HepG2 (cell line): ENCODE measurements at regions not wholly inside any gene's neighbourhood (a gene's known extent, or its start where the extent isn't known, plus 50 kb on each side); places are given as distances from the start of the nearest gene placed in this dataset.

Experiments
- HDAC2 ChIP-seq: sonication (generic); formaldehyde crosslinking; IDR thresholded peaks from 2 replicates; pipeline ENCODE4 v1.4.0; 2020; ENCODE audit warnings: missing genetic modification reagents
- MAF1 ChIP-seq: sonication (generic); formaldehyde crosslinking; IDR thresholded peaks from 2 replicates; pipeline ENCODE4 v1.5.0; 2020; ENCODE audit warnings: missing genetic modification reagents, borderline replicate concordance
- MED1 ChIP-seq: sonication (generic); formaldehyde crosslinking; IDR thresholded peaks from 2 replicates; pipeline ENCODE4 v1.4.0; 2020; ENCODE audit warnings: missing genetic modification reagents
- MEF2D ChIP-seq: sonication (generic); formaldehyde crosslinking; IDR thresholded peaks from 2 replicates; pipeline ENCODE4 v1.5.1; 2020; ENCODE audit warnings: mild to moderate bottlenecking, missing genetic modification reagents
- MYC ChIP-seq: sonication (generic); formaldehyde crosslinking; IDR thresholded peaks from 2 replicates; pipeline ENCODE4 v1.9.0; 2021; ENCODE audit warnings: missing genetic modification reagents, borderline replicate concordance
- PPARG ChIP-seq: conservative IDR thresholded peaks from 2 replicates; pipeline ENCODE4 v1.6.1; 2016; ENCODE audit warnings: missing biosample characterization, missing genetic modification reagents
- RCOR2 ChIP-seq: IDR thresholded peaks from 2 replicates; pipeline ENCODE4 v1.6.1; 2016; ENCODE audit warnings: missing biosample characterization, missing genetic modification reagents
- RORA ChIP-seq: sonication (generic); formaldehyde crosslinking; IDR thresholded peaks from 2 replicates; pipeline ENCODE4 v1.5.0; 2020; ENCODE audit warnings: mild to moderate bottlenecking, missing genetic modification reagents, moderate library complexity
- TARDBP ChIP-seq: sonication (generic); formaldehyde crosslinking; IDR thresholded peaks from 2 replicates; pipeline ENCODE4 v1.8.0; 2022; ENCODE audit warnings: mild to moderate bottlenecking, missing genetic modification reagents
- TMF1 ChIP-seq: sonication (generic); formaldehyde crosslinking; IDR thresholded peaks from 2 replicates; pipeline ENCODE4 v1.8.1; 2022; ENCODE audit warnings: low read depth, missing genetic modification reagents
- ZNF530 ChIP-seq: sonication (generic); formaldehyde crosslinking; IDR thresholded peaks from 2 replicates; pipeline ENCODE4 v1.5.0; 2020; ENCODE audit warnings: low read depth, mild to moderate bottlenecking, missing genetic modification reagents
- ZNF564 ChIP-seq: sonication (generic); formaldehyde crosslinking; IDR thresholded peaks from 2 replicates; pipeline ENCODE4 v1.8.1; 2023; ENCODE audit warnings: mild to moderate bottlenecking, missing genetic modification reagents
- ZNF879 ChIP-seq: sonication (generic); formaldehyde crosslinking; IDR thresholded peaks from 2 replicates; pipeline ENCODE4 v1.8.1; 2023; ENCODE audit warnings: missing genetic modification reagents
- TF ChIP-seq, protein P1 (sequence below), 2 experiments: sonication (generic) in 1 of 2; formaldehyde crosslinking in 1 of 2; IDR thresholded peaks; 2 replicates each; pipeline versions ENCODE4 v1.6.1 to v1.9.0; 2014 to 2022; ENCODE audit warnings: antibody characterized with exemption in 1 of 2, borderline replicate concordance in 1 of 2, inconsistent platforms in 1 of 2, low read depth in 1 of 2, missing genetic modification reagents in 1 of 2
- TF ChIP-seq, protein P2 (sequence below): sonication (generic); formaldehyde crosslinking; IDR thresholded peaks from 2 replicates; pipeline ENCODE4 v1.9.0; 2022; ENCODE audit warnings: missing genetic modification reagents, mild to moderate bottlenecking, borderline replicate concordance
- TF ChIP-seq, protein P3 (sequence below): IDR thresholded peaks from 2 replicates; pipeline ENCODE4 v1.6.1; 2018; ENCODE audit warnings: missing genetic modification reagents, mild to moderate bottlenecking, missing compliant biosample characterization
- TF ChIP-seq, protein P4 (sequence below): sonication (generic); formaldehyde crosslinking; IDR thresholded peaks from 2 replicates; pipeline ENCODE4 v1.5.1; 2020; ENCODE audit warnings: mild to moderate bottlenecking, missing genetic modification reagents, borderline replicate concordance

DNA sequence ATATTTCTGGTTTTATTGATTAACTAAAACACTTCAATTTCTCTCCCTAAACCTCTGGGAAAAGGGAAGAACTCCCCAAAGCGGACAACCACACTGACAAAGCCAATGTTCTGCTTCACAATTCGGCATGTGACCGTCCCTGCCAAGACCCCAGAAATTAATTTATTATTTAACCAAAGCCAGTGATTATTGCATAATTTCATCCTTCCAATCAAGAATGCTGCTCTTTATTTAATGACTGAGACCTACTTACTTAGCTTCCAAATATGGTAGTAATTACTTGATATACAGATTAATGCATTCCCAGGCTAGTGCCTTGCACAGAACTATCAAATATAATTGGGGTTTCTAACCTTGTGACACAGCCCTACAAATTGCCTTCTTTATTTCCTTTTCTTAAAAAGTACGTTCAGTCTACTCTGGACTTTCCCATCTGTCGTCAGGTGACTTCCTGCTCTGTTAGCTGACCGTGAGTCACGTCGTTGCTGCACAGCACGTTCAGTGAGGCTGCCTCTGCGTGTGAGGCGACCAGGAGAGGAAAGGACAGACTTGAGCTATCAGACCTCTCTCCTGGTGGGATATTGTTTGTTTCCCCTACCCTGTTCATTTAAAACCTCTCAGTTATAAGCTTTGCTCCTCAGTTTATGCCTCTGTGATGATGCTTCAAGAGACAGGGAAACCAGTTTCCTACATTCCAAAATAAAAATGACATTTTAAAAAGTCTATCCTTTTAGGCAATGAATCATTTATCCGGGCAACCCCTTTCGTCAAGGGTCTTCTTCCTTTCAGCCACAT lies 55.7 kb upstream of the TNFAIP3 start (continued):
- TF ChIP-seq, protein P1, sequence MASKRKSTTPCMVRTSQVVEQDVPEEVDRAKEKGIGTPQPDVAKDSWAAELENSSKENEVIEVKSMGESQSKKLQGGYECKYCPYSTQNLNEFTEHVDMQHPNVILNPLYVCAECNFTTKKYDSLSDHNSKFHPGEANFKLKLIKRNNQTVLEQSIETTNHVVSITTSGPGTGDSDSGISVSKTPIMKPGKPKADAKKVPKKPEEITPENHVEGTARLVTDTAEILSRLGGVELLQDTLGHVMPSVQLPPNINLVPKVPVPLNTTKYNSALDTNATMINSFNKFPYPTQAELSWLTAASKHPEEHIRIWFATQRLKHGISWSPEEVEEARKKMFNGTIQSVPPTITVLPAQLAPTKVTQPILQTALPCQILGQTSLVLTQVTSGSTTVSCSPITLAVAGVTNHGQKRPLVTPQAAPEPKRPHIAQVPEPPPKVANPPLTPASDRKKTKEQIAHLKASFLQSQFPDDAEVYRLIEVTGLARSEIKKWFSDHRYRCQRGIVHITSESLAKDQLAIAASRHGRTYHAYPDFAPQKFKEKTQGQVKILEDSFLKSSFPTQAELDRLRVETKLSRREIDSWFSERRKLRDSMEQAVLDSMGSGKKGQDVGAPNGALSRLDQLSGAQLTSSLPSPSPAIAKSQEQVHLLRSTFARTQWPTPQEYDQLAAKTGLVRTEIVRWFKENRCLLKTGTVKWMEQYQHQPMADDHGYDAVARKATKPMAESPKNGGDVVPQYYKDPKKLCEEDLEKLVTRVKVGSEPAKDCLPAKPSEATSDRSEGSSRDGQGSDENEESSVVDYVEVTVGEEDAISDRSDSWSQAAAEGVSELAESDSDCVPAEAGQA (IDR thresholded peaks at IDR 0.05; ENCODE audit: low read depth), result peak; percentile 55; the same call in 1 of the 2 replicates
- TF ChIP-seq, protein P1 (CRISPR knock-in tag; IDR thresholded peaks at IDR 0.05; ENCODE audit: borderline replicate concordance), result peak; percentile 61; the same call in 1 of the 2 replicates
- TF ChIP-seq PPARG (CRISPR knock-in tag), result peak; percentile 61
- TF ChIP-seq, protein P2, sequence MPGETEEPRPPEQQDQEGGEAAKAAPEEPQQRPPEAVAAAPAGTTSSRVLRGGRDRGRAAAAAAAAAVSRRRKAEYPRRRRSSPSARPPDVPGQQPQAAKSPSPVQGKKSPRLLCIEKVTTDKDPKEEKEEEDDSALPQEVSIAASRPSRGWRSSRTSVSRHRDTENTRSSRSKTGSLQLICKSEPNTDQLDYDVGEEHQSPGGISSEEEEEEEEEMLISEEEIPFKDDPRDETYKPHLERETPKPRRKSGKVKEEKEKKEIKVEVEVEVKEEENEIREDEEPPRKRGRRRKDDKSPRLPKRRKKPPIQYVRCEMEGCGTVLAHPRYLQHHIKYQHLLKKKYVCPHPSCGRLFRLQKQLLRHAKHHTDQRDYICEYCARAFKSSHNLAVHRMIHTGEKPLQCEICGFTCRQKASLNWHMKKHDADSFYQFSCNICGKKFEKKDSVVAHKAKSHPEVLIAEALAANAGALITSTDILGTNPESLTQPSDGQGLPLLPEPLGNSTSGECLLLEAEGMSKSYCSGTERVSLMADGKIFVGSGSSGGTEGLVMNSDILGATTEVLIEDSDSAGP (CRISPR knock-in tag), result peak; percentile 22; the same call in 1 of the 2 replicates
- no peak for TF ChIP-seq RORA (CRISPR knock-in tag)
- no peak for TF ChIP-seq ZNF879 (CRISPR knock-in tag)
- TF ChIP-seq MAF1, result no peak
- peak; percentile 91 for TF ChIP-seq RCOR2 (CRISPR knock-in tag)
- peak; percentile 85 for TF ChIP-seq HDAC2
- TF ChIP-seq ZNF564 (CRISPR knock-in tag), result peak; percentile 49; the same call in 1 of the 2 replicates
- TF ChIP-seq TARDBP (CRISPR knock-in tag), result peak; percentile 74; the same call in 1 of the 2 replicates
- TF ChIP-seq, protein P3, sequence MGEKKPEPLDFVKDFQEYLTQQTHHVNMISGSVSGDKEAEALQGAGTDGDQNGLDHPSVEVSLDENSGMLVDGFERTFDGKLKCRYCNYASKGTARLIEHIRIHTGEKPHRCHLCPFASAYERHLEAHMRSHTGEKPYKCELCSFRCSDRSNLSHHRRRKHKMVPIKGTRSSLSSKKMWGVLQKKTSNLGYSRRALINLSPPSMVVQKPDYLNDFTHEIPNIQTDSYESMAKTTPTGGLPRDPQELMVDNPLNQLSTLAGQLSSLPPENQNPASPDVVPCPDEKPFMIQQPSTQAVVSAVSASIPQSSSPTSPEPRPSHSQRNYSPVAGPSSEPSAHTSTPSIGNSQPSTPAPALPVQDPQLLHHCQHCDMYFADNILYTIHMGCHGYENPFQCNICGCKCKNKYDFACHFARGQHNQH, result peak; percentile 85
- TF ChIP-seq MED1, result peak; percentile 97
- no peak for TF ChIP-seq ZNF530
- TF ChIP-seq, protein P4, sequence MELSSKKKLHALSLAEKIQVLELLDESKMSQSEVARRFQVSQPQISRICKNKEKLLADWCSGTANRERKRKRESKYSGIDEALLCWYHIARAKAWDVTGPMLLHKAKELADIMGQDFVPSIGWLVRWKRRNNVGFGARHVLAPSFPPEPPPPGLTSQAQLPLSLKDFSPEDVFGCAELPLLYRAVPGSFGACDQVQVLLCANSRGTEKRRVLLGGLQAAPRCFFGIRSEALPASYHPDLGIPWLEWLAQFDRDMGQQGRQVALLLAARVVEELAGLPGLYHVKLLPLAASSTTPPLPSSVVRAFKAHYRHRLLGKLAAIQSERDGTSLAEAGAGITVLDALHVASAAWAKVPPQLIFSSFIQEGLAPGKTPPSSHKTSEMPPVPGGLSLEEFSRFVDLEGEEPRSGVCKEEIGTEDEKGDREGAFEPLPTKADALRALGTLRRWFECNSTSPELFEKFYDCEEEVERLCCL, result no peak
- TF ChIP-seq TMF1, result 0 out of 2 replicates have a peak, but pooled peaks have one; percentile 11
- TF ChIP-seq MYC, result peak; percentile 71; the same call in 1 of the 2 replicates
- peak; percentile 85 for TF ChIP-seq MEF2D (CRISPR knock-in tag)
